ENCODE measurements at regions not wholly inside any gene's neighbourhood (a gene's known extent, or its start where the extent isn't known, plus 50 kb on each side); places are given as distances from the start of the nearest gene placed in this dataset.

GRCh38 chr10:117865945-117866344, 180.8 kb downstream of the RAB11FIP2 start:
- DNase-seq (ENCODE audit: low spot score): no peak

GRCh38 chr10:117868151-117868550, 178.6 kb downstream of the RAB11FIP2 start:
- DNase-seq (ENCODE audit: low spot score): no peak

- DNase-seq (ENCODE audit: low spot score): no peak
Measured at GRCh38 chr10:117875793-117876192, 170.9 kb downstream of the RAB11FIP2 start.

GRCh38 chr10:117876210-117876609, 170.5 kb downstream of the RAB11FIP2 start:
- no peak for DNase-seq (ENCODE audit: low spot score)

GRCh38 chr10:117878626-117879025, 168.1 kb downstream of the RAB11FIP2 start:
- no peak for DNase-seq (ENCODE audit: low spot score)

GRCh38 chr10:117884093-117884492, 162.6 kb downstream of the RAB11FIP2 start:
- DNase-seq (ENCODE audit: low spot score): no peak

GRCh38 chr10:117884592-117884991, 162.1 kb downstream of the RAB11FIP2 start:
- DNase-seq (ENCODE audit: low spot score): no peak

- no peak for DNase-seq (ENCODE audit: low spot score)
Measured at GRCh38 chr10:117885206-117885829, 161.4 kb downstream of the RAB11FIP2 start.

DNA sequence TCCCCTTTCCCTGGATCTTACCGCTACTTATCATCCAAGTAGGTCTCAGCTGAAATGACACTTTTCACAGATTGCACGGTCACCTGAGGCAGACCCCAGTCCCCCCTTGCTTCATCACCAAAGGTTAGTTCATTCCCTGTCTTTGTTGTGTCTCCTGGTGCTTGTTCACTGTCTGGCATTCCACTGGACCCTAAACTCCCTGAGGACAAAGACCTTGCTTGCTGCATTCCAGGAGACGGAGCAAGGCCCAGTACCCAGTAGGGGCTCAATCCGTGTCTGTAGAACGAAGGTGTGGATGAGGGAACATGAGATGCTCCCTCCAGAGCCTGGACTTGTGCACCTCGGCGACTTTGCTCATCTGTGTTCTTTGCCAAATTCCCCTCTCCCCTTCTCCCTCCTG, 160.0 kb downstream of the RAB11FIP2 start:
- DNase-seq (ENCODE audit: low spot score): no peak

GRCh38 chr10:117889664-117890063, 157.1 kb downstream of the RAB11FIP2 start:
- no peak for DNase-seq (ENCODE audit: low spot score)

DNA sequence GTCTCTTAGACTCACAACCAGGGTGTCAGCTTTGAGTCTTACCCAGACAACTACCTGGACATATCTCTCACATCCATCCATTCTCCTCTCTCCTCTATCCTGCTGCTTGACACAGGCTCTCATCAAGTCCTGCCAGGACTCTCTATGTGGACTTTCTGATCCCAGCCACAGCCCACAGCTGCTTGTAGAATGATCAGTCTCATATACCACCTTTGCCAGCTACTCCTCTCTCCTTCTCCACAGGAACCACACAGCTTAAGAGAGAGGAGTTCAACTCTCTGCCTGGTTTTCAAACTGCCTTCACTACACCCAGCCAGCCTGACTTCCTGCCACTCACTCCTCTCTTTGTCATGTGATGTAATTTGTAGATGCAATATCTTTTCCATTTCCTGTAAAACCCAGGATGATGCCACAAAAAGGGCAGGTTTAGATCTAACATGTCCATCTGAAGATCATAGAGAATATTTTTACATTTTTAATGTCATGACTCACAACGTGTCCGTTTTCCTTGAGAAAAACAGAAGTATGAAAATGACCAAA, 154.0 kb downstream of the RAB11FIP2 start:
- no peak for DNase-seq (ENCODE audit: low spot score)

GRCh38 chr10:117894339-117894738, 152.4 kb downstream of the RAB11FIP2 start:
- DNase-seq (ENCODE audit: low spot score): no peak

DNA sequence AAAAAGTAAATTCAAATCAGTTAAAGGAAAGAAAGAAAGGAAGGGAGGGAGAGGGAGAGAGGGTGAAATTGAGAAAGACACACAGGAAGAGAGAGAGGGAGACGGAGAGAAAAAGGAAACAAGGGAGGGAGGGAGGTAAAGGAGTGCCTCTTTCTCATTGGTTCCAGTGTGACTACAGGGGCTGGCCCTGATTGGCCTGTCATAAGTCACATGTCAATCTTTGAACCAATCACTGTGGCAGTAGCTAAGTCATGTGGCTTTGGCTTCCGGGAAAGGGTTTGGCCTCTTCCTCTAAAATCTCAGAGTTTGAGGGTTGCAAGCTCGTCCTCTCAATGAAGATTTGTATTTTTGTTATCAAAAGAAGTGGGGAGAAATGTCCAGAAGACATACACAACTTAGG, 150.2 kb downstream of the RAB11FIP2 start:
- DNase-seq (ENCODE audit: low spot score): no peak

- no peak for DNase-seq (ENCODE audit: low spot score)
Measured at GRCh38 chr10:117899181-117899683, 147.5 kb downstream of the RAB11FIP2 start.

DNA sequence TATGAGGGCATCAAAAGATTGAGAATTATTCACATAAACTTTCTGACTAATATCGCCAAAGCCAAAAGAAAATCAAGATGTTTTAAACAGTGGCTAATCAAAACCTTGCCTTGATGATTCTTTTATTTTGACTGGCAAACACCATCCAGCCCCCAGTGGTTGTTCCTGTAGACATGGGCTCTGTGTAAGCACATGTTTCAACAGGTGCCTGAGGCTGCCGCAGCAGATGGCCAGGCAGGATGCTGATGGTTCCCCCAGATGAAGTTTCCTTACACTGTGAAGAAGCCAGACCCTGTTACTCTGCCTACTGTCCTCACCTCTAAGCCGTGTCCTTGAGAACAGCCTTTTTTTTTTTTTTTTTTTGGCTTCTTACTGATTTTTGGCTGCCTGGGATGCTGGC, 146.5 kb downstream of the RAB11FIP2 start:
- no peak for DNase-seq (ENCODE audit: low spot score)

- DNase-seq (ENCODE audit: low spot score): no peak
Measured at GRCh38 chr10:117903854-117904253, 142.9 kb downstream of the RAB11FIP2 start.

GRCh38 chr10:117905404-117905803, 141.3 kb downstream of the RAB11FIP2 start:
- no peak for DNase-seq (ENCODE audit: low spot score)

DNA sequence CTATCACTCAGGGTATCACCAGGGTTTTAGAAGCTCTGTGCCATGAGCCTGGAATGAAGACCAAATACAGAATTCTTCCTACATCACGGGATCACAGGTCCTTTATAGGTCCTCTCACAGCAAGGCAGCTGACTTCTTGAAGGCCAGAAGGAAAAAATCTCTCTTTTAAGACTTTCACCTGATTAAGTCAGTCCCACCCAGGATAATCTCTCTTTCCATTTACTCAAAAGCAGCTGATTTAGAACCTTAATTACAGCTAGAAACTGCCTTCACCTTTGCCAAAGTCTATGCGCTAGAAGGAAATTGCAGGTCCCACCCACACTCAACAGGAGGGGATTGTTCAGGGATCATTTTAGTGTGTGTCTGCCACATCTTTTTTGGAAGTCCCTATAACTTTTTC, 135.1 kb downstream of the RAB11FIP2 start:
- no peak for DNase-seq (ENCODE audit: low spot score)

- DNase-seq (ENCODE audit: low spot score): no peak
Measured at GRCh38 chr10:117914334-117914733, 132.4 kb downstream of the RAB11FIP2 start.

- DNase-seq (ENCODE audit: low spot score): no peak
Measured at GRCh38 chr10:117920956-117921355, 125.8 kb downstream of the RAB11FIP2 start.

- no peak for DNase-seq (ENCODE audit: low spot score)
Measured at GRCh38 chr10:117921421-117921820, 125.3 kb downstream of the RAB11FIP2 start.

DNA sequence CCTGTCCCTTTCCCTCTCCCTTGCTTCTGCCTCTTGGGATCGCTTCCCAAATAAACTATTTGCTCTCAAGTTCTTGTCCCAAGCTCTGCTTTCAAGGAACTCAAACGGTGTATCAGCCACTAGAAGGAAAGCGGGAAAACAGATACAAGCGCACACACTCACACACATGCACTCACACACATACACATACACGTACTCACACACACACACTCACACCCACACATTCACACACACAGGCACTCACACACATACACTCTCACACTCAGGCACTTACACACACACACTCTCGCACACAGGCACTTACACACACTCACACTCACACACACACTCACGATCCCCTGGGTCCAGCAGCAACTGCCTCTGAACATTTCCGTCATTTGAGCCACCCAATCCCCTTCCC, 121.9 kb downstream of the RAB11FIP2 start:
- DNase-seq (ENCODE audit: low spot score): no peak

DNA sequence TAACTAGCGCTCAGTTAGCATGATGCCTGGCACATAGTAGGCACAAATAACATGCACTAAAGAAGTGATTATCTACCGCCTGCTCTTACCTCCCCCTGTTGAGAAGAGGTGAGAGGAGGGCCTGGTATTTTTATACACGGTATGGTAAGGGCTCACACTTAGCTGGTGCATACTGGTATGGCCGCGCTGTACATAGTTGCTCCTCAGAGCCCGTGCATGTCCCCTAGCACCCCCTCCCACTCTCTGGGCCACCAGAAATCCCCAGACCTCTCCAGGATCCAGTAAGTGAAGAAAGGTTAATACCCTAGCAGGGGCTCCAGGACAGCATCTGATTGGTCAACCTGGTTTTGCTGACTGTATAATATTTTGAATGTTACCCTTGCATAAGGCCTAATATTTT, 121.4 kb downstream of the RAB11FIP2 start:
- DNase-seq (ENCODE audit: low spot score): no peak

- DNase-seq (ENCODE audit: low spot score): no peak
Measured at GRCh38 chr10:117926491-117926890, 120.2 kb downstream of the RAB11FIP2 start.

Measured in globus pallidus (tissue), 1 donor.